ENCODE measurements at regions not wholly inside any gene's neighbourhood (a gene's known extent, or its start where the extent isn't known, plus 50 kb on each side); places are given as distances from the start of the nearest gene placed in this dataset.

GRCh38 chr7:381211-382042 is 91.5 kb downstream of the FOXL3 start:
- TF ChIP-seq, protein P1, sequence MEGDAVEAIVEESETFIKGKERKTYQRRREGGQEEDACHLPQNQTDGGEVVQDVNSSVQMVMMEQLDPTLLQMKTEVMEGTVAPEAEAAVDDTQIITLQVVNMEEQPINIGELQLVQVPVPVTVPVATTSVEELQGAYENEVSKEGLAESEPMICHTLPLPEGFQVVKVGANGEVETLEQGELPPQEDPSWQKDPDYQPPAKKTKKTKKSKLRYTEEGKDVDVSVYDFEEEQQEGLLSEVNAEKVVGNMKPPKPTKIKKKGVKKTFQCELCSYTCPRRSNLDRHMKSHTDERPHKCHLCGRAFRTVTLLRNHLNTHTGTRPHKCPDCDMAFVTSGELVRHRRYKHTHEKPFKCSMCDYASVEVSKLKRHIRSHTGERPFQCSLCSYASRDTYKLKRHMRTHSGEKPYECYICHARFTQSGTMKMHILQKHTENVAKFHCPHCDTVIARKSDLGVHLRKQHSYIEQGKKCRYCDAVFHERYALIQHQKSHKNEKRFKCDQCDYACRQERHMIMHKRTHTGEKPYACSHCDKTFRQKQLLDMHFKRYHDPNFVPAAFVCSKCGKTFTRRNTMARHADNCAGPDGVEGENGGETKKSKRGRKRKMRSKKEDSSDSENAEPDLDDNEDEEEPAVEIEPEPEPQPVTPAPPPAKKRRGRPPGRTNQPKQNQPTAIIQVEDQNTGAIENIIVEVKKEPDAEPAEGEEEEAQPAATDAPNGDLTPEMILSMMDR (IDR thresholded peaks at IDR 0.05 in 8 of 11, conservative IDR thresholded peaks at IDR 0.05 in 3 of 11), result no peak
- no peak for TF ChIP-seq POLR2A (IDR thresholded peaks at IDR 0.05)
